Activated CD8-positive, alpha-beta memory T cell treated with anti-CD3 and anti-CD28 coated beads, Interleukin-2, amount 10 ng/mL, durations not matched to agents 7 days and 5 days (primary cell): ENCODE measurements at regions not wholly inside any gene's neighbourhood (a gene's known extent, or its start where the extent isn't known, plus 50 kb on each side); places are given as distances from the start of the nearest gene placed in this dataset.

Experiments used
- ATAC-seq: fragments of 150-1000 bp; cut with Tn5 transposase; one replicate; pipeline ENCODE4 v1.10.0; 2021; ENCODE audit warnings: moderate library complexity
- CTCF ChIA-PET: fragments of 350-600 bp; sonication (Branson Sonifier 250); formaldehyde crosslinking; loops from one replicate; lab custom pipeline; 2021; ENCODE audit warnings: antibody characterized with exemption; lab: Charles Lee
- DNase-seq: peaks from one replicate; pipeline ENCODE4 v3.0.0-alpha.2; 2020
- H3K27ac Mint-ChIP-seq: one replicate; pipeline ENCODE4 v1.8.0; 2021; ENCODE audit warnings: mild to moderate bottlenecking, mixed read lengths
- H3K27me3 Mint-ChIP-seq: one replicate; pipeline ENCODE4 v1.8.0; 2021; ENCODE audit warnings: mixed read lengths
- H3K36me3 Mint-ChIP-seq: one replicate; pipeline ENCODE4 v1.8.0; 2021; ENCODE audit warnings: mild to moderate bottlenecking, mixed read lengths
- H3K4me1 Mint-ChIP-seq: one replicate; pipeline ENCODE4 v1.8.0; 2021; ENCODE audit warnings: mixed read lengths
- H3K4me3 Mint-ChIP-seq: one replicate; pipeline ENCODE4 v1.8.0; 2021; ENCODE audit warnings: mild to moderate bottlenecking, moderate library complexity, mixed read lengths
- H3K9me3 Mint-ChIP-seq: one replicate; pipeline ENCODE4 v1.8.0; 2022; ENCODE audit warnings: low read depth, mixed read lengths

DNA sequence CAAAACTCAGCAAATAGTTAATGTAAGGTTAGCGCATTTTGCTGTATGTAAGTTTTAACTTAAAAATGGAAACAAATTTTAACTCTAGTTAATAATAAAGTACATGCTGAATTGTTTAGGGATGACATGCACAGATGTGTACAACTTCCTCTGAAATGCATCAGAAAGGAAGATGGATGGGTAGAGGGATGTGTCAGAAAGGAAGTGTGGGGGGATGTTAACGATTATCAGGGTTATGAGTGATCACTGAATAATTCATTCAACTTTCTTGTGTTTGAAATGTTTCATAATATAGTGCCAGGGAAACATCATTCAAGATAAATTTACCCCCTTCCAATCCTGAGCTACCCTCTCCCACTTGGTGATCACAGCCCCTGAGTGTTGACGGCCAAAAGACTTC lies 87.6 kb downstream of the FOXA2 start:
- H3K4me3 Mint-ChIP-seq: no peak overlapping the region

DNA sequence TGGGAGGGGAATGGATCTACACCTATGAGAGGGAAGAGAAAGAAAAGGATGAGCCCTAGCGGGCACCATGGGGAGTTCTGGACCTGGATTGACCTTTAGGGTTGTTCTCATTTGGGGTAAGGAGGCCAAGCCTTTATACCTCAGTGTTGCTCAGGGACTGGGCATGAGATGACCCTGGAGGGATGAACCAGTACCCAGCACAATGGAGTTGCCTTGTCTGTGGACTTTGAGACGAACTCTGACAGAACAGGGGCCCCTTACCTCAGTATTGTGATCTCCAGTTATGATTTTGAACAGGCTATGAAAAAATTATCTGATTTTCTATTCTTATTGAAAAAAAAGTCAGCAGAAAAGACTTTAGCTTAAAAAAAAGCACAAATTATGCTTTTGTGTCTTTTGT lies 88.6 kb downstream of the FOXA2 start:
- CTCF ChIA-PET: no interaction called here
- no peak overlapping the region for H3K27ac Mint-ChIP-seq
- no peaks in the 10 kb centered on the region for H3K4me1 Mint-ChIP-seq
- H3K36me3 Mint-ChIP-seq: no peaks in the 10 kb centered on the region
- DNase-seq (no peak), ATAC-seq (no peak)
- no peaks in the 10 kb centered on the region for H3K27me3 Mint-ChIP-seq
- peaks cover 2% of the 10 kb centered on the region for H3K9me3 Mint-ChIP-seq
- no peak overlapping the region for H3K4me3 Mint-ChIP-seq

More for the DNA sequence above, 87.6 kb downstream of the FOXA2 start:
- Mint-ChIP-seq H3K27ac (no peak overlapping the region), H3K4me1 (no peaks in the 10 kb centered on the region), H3K9me3 (peaks cover 2% of the 10 kb centered on the region), H3K27me3 (no peaks in the 10 kb centered on the region), H3K36me3 (no peaks in the 10 kb centered on the region)
- DNase-seq: no peak
- no peak for ATAC-seq
- CTCF ChIA-PET: no interaction called here

DNA sequence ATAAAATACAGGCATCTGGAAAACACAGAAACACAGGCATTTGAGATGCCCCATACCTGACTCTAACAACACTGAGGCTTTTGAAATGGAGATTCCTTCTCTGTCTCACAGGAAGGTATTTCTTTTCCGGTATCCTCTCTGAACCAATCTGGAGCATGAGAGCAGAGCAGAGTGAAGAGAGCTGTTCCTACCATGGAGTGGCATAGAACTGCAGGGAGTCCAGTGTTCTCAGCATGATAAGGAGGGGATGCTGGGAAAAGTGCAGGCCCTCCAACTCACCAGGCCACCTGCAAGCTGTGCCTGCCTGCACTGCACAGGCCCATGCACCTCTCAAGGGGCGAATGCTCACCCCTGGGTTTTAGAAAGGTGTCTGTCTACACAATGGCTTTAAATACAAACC lies 89.2 kb downstream of the FOXA2 start:
- no peak overlapping the region for H3K27ac Mint-ChIP-seq
- peaks cover 2% of the 10 kb centered on the region for H3K9me3 Mint-ChIP-seq
- H3K36me3 Mint-ChIP-seq: no peaks in the 10 kb centered on the region
- H3K4me3 Mint-ChIP-seq: no peak overlapping the region
- no peaks in the 10 kb centered on the region for H3K4me1 Mint-ChIP-seq
- H3K27me3 Mint-ChIP-seq: no peaks in the 10 kb centered on the region
- DNase-seq (no peak), ATAC-seq (no peak)
- CTCF ChIA-PET: no interaction called here

DNA sequence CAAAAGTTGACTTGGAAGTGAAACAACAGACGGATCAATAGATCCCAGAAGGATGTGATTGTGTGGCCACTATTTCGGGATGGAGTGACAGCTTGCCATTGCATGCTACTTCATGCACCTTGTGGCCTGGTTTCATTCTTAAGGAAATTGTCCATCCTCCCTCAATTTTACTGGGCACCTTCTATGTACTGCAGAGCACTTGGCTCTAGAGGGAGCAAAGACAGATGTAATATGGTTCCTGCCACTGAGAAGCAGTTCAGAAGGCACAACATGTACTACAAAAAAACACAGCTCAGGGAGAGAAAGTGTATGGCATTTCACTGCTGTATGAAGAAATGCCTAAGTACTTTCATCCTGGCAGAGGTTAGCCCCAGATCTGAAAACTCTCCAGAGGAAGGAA lies 91.9 kb downstream of the FOXA2 start:
- H3K36me3 Mint-ChIP-seq: no peaks in the 10 kb centered on the region
- ATAC-seq (no peak), DNase-seq (no peak)
- H3K27me3 Mint-ChIP-seq: no peaks in the 10 kb centered on the region
- no peaks in the 10 kb centered on the region for H3K4me1 Mint-ChIP-seq
- peaks cover 2% of the 10 kb centered on the region for H3K9me3 Mint-ChIP-seq
- CTCF ChIA-PET: interaction anchor here (0.9 kb wide), 1 partner anchor 9 kb away, joined by 3 read pairs; no protein-coding TSS in a partner anchor
- H3K4me3 Mint-ChIP-seq: no peak overlapping the region
- H3K27ac Mint-ChIP-seq: no peak overlapping the region

DNA sequence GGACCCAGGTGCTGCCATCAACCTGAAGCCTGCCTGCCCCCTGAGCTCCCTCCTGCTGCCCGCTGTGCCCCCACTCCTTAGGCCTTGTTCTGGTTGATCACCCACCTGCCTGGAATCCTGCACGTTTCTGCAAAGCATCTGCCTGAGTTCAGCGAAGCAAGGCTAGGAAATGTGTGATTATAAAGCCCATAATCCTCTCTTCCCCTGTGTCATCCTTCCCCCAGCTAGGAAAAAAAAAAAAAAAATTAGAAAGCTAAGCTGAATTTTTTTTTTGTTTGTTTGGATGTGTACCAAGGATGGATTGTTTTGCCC lies 93.2 kb downstream of the FOXA2 start:
- no peaks in the 10 kb centered on the region for H3K27me3 Mint-ChIP-seq
- no peak overlapping the region for H3K27ac Mint-ChIP-seq
- CTCF ChIA-PET: no interaction called here
- no peak overlapping the region for H3K4me3 Mint-ChIP-seq
- no peak for ATAC-seq
- no peaks in the 10 kb centered on the region for H3K36me3 Mint-ChIP-seq
- H3K4me1 Mint-ChIP-seq: no peaks in the 10 kb centered on the region
- DNase-seq: no peak
- peaks cover 2% of the 10 kb centered on the region for H3K9me3 Mint-ChIP-seq

DNA sequence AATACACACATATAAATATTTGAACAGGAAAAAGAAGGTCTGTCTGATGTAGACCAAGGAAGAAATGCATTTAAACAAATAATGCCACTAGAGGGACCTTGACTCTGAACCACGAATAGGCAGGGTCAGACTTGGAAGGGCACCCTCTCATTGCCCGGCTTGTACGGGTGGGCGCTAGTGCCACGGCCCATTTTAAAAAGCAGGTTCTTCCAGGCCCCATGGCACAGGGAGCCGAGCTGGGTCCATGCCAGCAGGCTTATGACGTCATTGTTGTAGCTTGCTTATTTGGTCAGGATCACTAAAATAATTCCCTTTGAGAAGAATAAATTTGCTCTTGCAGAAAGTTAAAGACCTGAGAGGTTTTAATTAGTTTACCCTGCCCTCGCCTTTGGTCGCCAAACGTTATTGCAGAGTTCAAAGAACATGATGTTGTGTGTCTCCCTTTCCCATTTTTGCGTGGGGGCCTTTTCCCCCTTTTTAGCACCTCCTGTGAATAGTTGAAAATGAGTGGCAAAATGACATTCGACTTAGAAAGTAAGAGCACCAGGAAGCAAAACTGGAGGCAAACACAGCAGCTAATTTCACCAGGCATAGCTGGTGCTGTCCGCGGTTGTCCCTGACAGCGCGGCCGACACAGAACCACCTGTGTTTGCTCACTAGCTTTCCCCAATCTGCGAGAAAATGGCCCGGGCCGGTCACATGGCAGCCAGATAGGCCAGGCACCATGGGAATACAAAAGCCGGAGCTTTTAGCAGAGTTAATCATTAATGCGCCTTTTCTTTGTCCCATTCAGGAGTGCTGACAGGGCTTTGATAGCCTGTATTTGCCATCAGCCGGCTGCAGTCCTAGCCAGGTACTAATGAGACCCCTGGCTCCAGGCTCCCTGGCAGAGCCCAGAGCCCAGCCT lies 93.8 kb downstream of the FOXA2 start:
- Mint-ChIP-seq H3K36me3 (no peaks in the 10 kb centered on the region), H3K9me3 (peaks cover 2% of the 10 kb centered on the region), H3K4me1 (no peaks in the 10 kb centered on the region), H3K4me3 (no peak overlapping the region), H3K27ac (no peak overlapping the region), H3K27me3 (no peaks in the 10 kb centered on the region)
- DNase-seq (no peak), ATAC-seq (no peak)
- CTCF ChIA-PET: no interaction called here

DNA sequence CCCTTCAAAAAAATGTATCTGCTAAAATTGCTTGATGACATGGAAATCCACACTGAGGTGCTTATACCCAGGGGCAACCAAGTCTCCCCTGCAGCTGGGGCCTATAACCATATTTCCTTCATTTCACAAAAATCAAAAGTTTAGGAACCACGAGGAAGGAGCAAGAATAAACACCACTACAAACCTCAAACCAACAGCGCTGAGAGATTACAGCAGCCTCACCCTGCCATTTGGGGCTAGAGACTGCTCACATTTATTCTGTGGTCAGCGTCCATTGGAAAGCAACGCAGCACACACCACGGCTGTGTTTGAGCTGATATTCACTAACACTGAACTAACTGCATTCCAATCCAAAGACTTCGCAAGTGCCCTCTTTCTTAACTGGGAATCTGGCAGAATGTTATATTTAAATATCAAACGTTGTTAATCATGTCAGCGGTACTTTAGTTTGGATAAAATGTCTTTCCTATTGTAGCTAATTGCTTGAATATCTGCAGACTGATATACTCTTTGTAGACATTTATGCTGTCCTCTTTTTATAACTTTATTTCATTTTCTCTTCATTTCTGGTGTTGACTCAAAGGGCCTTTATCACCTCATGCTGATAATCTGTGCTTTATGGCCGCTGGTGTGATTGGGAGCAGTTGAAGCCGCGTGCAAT lies 94.6 kb downstream of the FOXA2 start:
- H3K9me3 Mint-ChIP-seq: peaks cover 2% of the 10 kb centered on the region
- DNase-seq (no peak), ATAC-seq (no peak)
- no peaks in the 10 kb centered on the region for H3K27me3 Mint-ChIP-seq
- no peak overlapping the region for H3K4me3 Mint-ChIP-seq
- no peaks in the 10 kb centered on the region for H3K36me3 Mint-ChIP-seq
- no peaks in the 10 kb centered on the region for H3K4me1 Mint-ChIP-seq
- no peak overlapping the region for H3K27ac Mint-ChIP-seq
- CTCF ChIA-PET: no interaction called here

DNA sequence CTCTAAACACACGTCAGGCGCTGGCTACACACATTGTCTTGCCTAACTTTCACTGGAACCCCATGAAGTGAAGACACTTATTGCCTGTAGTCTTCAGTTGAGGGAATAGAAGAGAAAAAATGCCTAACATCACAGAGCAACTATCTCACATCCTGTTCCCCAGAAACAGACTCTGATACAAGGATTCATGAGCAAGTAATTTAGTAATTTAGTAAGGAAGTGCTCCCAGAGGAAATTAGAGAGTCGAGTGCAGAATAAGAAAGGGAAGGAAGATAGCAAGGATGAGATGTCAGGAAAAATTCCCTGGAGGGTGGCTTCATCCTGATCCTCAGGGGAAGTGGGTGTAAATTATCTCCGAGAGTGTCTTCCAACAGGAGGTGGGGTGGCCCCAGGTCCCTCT lies 104.0 kb downstream of the FOXA2 start:
- Mint-ChIP-seq H3K9me3 (peaks cover 3% of the 10 kb centered on the region), H3K27ac (no peak overlapping the region), H3K36me3 (no peaks in the 10 kb centered on the region), H3K4me3 (no peak overlapping the region), H3K4me1 (no peaks in the 10 kb centered on the region), H3K27me3 (no peaks in the 10 kb centered on the region)
- CTCF ChIA-PET: no interaction called here
- ATAC-seq (no peak), DNase-seq (no peak)

DNA sequence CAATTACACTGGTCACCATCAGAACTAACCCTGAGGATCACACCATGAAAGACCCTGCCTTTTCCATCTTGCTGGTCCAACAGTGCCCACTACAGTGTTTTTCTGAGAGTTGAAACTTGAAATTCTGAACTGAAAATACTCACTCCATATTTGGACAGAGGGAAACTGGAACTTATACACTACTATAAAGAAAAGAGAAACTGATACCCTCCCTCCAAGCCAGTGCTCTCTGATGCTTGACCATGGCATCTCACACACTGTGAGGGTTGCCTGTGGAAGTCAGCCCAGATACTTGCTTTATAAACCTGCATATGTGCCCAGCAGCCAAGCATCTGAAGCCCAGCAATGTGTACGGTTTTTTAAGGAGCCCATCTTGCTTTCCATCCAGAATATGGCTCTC lies 108.7 kb downstream of the FOXA2 start:
- Mint-ChIP-seq H3K27ac (no peak overlapping the region), H3K9me3 (peaks cover 14% of the 10 kb centered on the region), H3K27me3 (no peaks in the 10 kb centered on the region), H3K36me3 (peaks cover 3% of the 10 kb centered on the region), H3K4me1 (no peaks in the 10 kb centered on the region), H3K4me3 (no peak overlapping the region)
- DNase-seq (no peak), ATAC-seq (no peak)
- CTCF ChIA-PET: no interaction called here

DNA sequence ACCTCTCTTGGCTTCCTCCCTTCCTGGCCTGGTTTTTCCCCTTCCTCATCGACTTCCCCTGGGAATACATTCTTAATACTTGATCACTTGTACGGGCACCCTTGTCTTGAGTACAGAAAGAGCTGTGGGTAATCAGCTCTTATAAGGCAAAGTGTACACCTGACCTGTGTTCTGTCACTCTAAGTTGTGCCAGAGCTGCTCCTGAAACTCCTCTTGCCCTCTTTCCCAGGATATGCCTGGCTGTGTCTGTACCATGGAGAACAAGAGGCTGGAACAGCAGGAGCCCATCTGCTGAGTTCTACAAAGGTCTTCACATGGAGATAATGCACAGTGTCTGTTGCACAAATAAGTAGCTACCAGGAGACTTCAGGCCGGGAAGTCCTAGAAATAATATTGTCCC lies 110.1 kb downstream of the FOXA2 start:
- ATAC-seq (no peak), DNase-seq (no peak)
- no peak overlapping the region for H3K27ac Mint-ChIP-seq
- peaks cover 3% of the 10 kb centered on the region for H3K36me3 Mint-ChIP-seq
- H3K9me3 Mint-ChIP-seq: peaks cover 11% of the 10 kb centered on the region
- no peaks in the 10 kb centered on the region for H3K4me1 Mint-ChIP-seq
- CTCF ChIA-PET: no interaction called here
- no peaks in the 10 kb centered on the region for H3K27me3 Mint-ChIP-seq
- H3K4me3 Mint-ChIP-seq: no peak overlapping the region

DNA sequence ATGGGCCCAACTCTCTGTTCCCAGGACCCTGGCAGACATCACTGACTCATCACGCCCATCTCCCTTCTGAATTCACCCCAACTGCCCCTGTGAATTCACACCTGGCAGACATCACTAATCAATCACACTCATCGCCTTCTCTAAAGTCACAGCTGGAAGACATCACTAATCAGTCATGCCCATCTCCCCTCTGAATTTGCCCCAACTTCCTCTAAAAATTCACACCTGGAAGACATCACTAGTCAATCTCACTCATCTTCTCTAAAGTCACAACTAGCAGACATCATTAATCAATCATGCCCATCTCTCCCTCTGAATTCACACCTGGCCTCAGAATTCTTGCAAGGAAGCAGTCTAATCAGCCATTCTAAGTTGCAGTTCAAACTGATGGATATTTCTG lies 111.1 kb downstream of the FOXA2 start:
- Mint-ChIP-seq H3K27ac (no peak overlapping the region), H3K4me1 (no peaks in the 10 kb centered on the region), H3K36me3 (peaks cover 3% of the 10 kb centered on the region), H3K27me3 (no peaks in the 10 kb centered on the region), H3K9me3 (peaks cover 11% of the 10 kb centered on the region), H3K4me3 (no peak overlapping the region)
- CTCF ChIA-PET: no interaction called here
- DNase-seq (no peak), ATAC-seq (no peak)

DNA sequence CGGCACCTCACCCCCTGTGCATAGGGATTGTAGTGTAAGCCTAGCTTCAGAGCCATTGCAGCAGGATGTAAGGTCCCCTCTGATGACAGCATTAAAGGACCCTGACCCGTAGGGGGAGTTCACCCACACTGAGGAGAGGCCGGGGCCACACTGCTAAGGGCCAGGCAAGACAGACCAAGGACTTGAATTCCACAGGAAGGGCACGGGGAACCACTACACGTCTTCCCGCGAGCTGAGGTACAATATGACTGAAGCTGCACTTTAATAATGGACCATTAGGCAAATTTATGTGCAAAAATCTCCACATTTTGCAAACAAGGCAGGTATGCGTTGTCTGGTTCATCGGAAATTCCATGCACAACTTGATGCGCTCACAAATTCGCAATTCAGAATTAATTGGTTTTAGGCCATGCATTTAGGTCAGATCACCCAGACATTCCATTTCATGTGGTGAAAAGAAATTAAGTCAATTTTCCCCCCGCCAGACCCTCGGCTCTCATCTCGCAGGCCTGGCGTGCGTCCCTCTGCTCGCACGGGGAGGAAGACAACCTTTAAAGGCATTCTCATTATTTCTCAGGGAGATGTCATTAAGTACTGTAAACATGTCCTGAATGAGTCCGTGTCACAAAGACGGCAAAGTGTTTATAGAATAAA lies 111.8 kb downstream of the FOXA2 start:
- Mint-ChIP-seq H3K27me3 (no peaks in the 10 kb centered on the region), H3K27ac (no peak overlapping the region), H3K9me3 (peaks cover 11% of the 10 kb centered on the region), H3K4me3 (no peak overlapping the region), H3K4me1 (no peaks in the 10 kb centered on the region), H3K36me3 (peaks cover 3% of the 10 kb centered on the region)
- ATAC-seq: no peak
- CTCF ChIA-PET: no interaction called here
- no peak for DNase-seq

DNA sequence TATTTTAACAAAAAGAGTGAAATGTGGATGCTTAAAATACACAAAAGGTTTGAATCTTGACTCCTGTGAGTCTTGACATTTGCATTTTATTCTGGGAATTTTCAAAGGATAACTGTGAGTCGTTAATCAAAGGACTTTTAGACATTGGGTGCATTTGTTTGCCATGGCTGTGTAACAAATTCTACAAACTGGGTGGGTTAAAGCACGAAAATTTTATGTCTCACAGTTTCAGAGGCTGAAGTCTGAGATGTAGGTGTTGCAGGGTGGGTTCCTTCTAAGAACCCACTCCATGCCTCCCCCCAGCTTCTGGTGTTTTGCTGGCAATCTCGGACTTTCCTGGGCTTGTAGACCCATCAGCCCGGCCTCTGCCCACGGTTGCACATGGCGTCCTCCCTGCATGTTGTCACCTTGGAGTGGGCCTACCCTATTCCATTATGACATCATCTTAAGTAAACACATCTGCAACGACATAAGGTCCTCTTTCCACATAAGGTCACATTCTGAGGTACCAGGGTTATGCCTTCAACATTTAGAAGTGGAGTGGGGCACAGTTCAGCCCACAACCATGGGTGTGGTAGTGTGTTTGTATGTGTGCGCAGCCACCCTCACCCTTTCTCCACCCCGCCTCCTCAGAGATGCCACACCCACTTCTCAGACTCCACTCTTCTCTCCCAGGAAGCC lies 113.1 kb downstream of the FOXA2 start:
- CTCF ChIA-PET: no interaction called here

More for the DNA sequence above, 113.1 kb downstream of the FOXA2 start:
- ATAC-seq (no peak), DNase-seq (no peak)
- H3K4me3 Mint-ChIP-seq: no peak overlapping the region
- H3K9me3 Mint-ChIP-seq: peaks cover 11% of the 10 kb centered on the region
- H3K27me3 Mint-ChIP-seq: no peaks in the 10 kb centered on the region
- H3K4me1 Mint-ChIP-seq: no peaks in the 10 kb centered on the region
- H3K27ac Mint-ChIP-seq: no peak overlapping the region
- H3K36me3 Mint-ChIP-seq: peaks cover 3% of the 10 kb centered on the region
